Loucy (cell line): ENCODE measurements at regions not wholly inside any gene's neighbourhood (a gene's known extent, or its start where the extent isn't known, plus 50 kb on each side); places are given as distances from the start of the nearest gene placed in this dataset.

Experiments used
- EZH2phosphoT487 ChIP-seq: fragments of 200-600 bp; IDR thresholded peaks from 2 replicates; pipeline ENCODE4 v1.6.1; 2018; ENCODE audit warnings: antibody characterized with exemption, mild to moderate bottlenecking, moderate library complexity, borderline replicate concordance
- TF ChIP-seq, protein P1 (sequence below): fragments of 200-600 bp; sonication (generic); conservative IDR thresholded peaks from 2 replicates; pipeline ENCODE4 v1.5.1; 2014; ENCODE audit warnings: mild to moderate bottlenecking, antibody characterized with exemption, low read length

GRCh38 chr5:155275222-155275621 is 261.7 kb downstream of the KIF4B start:
- TF ChIP-seq, protein P1, sequence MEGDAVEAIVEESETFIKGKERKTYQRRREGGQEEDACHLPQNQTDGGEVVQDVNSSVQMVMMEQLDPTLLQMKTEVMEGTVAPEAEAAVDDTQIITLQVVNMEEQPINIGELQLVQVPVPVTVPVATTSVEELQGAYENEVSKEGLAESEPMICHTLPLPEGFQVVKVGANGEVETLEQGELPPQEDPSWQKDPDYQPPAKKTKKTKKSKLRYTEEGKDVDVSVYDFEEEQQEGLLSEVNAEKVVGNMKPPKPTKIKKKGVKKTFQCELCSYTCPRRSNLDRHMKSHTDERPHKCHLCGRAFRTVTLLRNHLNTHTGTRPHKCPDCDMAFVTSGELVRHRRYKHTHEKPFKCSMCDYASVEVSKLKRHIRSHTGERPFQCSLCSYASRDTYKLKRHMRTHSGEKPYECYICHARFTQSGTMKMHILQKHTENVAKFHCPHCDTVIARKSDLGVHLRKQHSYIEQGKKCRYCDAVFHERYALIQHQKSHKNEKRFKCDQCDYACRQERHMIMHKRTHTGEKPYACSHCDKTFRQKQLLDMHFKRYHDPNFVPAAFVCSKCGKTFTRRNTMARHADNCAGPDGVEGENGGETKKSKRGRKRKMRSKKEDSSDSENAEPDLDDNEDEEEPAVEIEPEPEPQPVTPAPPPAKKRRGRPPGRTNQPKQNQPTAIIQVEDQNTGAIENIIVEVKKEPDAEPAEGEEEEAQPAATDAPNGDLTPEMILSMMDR, result no peak
- TF ChIP-seq EZH2phosphoT487, result no peak
